Neural progenitor cell (in vitro differentiated cells): ENCODE measurements at regions not wholly inside any gene's neighbourhood (a gene's known extent, or its start where the extent isn't known, plus 50 kb on each side); places are given as distances from the start of the nearest gene placed in this dataset.

Experiments
- CTCF ChIP-seq: fragments of 200-600 bp; sonication (generic); IDR thresholded peaks from 2 replicates; pipeline ENCODE4 v1.5.1; 2017; ENCODE audit warnings: antibody characterized with exemption, mild to moderate bottlenecking
- EZH2 ChIP-seq: fragments of 200-600 bp; sonication (generic); IDR thresholded peaks from 2 replicates; pipeline ENCODE4 v1.6.1; 2017; ENCODE audit warnings: antibody characterized with exemption, mild to moderate bottlenecking, moderate library complexity
- EZH2phosphoT487 ChIP-seq: fragments of 200-600 bp; sonication (generic); IDR thresholded peaks from 2 replicates; pipeline ENCODE4 v1.6.1; 2017; ENCODE audit warnings: antibody characterized with exemption

GRCh38 chr13:66137384-66137783 lies 1092.8 kb downstream of the PCDH9 start:
- TF ChIP-seq EZH2phosphoT487 = no peak
- no peak for TF ChIP-seq CTCF
- TF ChIP-seq EZH2 = no peak
